NB4 (cell line): ENCODE measurements at regions not wholly inside any gene's neighbourhood (a gene's known extent, or its start where the extent isn't known, plus 50 kb on each side); places are given as distances from the start of the nearest gene placed in this dataset.

ENCODE experiments used
- MYC ChIP-seq: IDR thresholded peaks from 2 replicates; pipeline ENCODE4 v1.6.1; 2011; ENCODE audit warnings: low read depth, low read length
- POLR2A ChIP-seq: IDR thresholded peaks from 2 replicates; pipeline ENCODE4 v1.6.1; 2011; ENCODE audit warnings: mild to moderate bottlenecking; ENCODE audit not compliant: insufficient read length; ENCODE audit errors: extremely low read depth
- TF ChIP-seq, protein P1 (sequence below): IDR thresholded peaks from one replicate; pipeline ENCODE4 v1.5.1; 2012; ENCODE audit warnings: low read depth, low read length
- TF ChIP-seq, protein P2 (sequence below): IDR thresholded peaks from 2 replicates; pipeline ENCODE4 v1.6.1; 2011; ENCODE audit warnings: low read depth, low read length

DNA sequence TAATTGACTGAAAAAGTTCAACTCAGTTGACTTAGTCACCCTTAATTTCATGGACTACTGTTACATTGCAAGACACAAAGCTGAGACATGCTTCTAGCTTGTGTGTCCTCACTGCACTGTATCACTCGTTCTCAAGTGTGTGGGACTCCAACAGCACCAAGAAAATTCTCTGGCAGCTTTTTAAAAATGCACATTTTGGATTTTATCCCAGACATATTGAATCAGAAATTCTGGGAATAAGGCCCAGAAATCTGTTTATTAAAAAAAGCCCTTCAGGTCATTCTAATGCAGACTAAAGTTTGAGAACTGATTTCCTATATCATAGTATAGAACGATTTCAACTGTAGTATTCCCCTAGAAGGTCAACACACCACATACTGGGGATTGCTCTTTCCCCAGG lies 1485.3 kb downstream of the PCDH9 start:
- TF ChIP-seq, protein P1, sequence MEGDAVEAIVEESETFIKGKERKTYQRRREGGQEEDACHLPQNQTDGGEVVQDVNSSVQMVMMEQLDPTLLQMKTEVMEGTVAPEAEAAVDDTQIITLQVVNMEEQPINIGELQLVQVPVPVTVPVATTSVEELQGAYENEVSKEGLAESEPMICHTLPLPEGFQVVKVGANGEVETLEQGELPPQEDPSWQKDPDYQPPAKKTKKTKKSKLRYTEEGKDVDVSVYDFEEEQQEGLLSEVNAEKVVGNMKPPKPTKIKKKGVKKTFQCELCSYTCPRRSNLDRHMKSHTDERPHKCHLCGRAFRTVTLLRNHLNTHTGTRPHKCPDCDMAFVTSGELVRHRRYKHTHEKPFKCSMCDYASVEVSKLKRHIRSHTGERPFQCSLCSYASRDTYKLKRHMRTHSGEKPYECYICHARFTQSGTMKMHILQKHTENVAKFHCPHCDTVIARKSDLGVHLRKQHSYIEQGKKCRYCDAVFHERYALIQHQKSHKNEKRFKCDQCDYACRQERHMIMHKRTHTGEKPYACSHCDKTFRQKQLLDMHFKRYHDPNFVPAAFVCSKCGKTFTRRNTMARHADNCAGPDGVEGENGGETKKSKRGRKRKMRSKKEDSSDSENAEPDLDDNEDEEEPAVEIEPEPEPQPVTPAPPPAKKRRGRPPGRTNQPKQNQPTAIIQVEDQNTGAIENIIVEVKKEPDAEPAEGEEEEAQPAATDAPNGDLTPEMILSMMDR = no peak
- TF ChIP-seq POLR2A = no peak
- TF ChIP-seq MYC = no peak
- TF ChIP-seq, protein P2, sequence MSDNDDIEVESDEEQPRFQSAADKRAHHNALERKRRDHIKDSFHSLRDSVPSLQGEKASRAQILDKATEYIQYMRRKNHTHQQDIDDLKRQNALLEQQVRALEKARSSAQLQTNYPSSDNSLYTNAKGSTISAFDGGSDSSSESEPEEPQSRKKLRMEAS = no peak
